ENCODE measurements at regions not wholly inside any gene's neighbourhood (a gene's known extent, or its start where the extent isn't known, plus 50 kb on each side); places are given as distances from the start of the nearest gene placed in this dataset.

- TF ChIP-seq, protein P1, sequence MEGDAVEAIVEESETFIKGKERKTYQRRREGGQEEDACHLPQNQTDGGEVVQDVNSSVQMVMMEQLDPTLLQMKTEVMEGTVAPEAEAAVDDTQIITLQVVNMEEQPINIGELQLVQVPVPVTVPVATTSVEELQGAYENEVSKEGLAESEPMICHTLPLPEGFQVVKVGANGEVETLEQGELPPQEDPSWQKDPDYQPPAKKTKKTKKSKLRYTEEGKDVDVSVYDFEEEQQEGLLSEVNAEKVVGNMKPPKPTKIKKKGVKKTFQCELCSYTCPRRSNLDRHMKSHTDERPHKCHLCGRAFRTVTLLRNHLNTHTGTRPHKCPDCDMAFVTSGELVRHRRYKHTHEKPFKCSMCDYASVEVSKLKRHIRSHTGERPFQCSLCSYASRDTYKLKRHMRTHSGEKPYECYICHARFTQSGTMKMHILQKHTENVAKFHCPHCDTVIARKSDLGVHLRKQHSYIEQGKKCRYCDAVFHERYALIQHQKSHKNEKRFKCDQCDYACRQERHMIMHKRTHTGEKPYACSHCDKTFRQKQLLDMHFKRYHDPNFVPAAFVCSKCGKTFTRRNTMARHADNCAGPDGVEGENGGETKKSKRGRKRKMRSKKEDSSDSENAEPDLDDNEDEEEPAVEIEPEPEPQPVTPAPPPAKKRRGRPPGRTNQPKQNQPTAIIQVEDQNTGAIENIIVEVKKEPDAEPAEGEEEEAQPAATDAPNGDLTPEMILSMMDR (conservative IDR thresholded peaks at IDR 0.05) = no peak
- TF ChIP-seq ZFX (IDR thresholded peaks at IDR 0.05) = no peak
- no peak overlapping the region for H3K27ac ChIP-seq
Observed at GRCh38 chr16:9567666-9568065, 476.2 kb downstream of the HAPSTR1 start.

DNA sequence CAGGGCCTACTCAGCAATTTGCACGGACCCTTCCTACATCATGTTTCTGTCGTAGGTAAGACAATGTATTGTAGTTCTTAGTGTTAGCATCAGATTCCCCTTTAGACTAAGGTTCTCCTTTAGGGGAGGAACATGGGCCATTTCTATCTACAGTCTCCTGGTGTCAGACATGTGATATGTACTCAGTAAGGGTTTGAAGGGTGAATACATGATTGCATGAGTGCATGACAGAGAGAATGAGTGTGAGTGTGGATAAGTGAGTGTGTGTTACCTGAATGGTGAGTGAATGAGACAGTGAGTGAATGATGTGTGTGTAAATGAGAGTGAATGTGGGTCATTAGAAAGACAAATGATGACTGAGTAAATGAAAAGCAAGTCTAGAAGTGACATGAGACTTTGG is 476.8 kb downstream of the HAPSTR1 start:
- no peak overlapping the region for H3K27ac ChIP-seq

GRCh38 chr16:9570521-9570920 is 479.1 kb downstream of the HAPSTR1 start:
- H3K27ac ChIP-seq = no peak overlapping the region
- TF ChIP-seq, protein P1 (conservative IDR thresholded peaks at IDR 0.05) = no peak
- no peak for TF ChIP-seq ZFX (IDR thresholded peaks at IDR 0.05)

More for the DNA sequence above, 476.8 kb downstream of the HAPSTR1 start:
- TF ChIP-seq, protein P1 (conservative IDR thresholded peaks at IDR 0.05) = no peak
- TF ChIP-seq ZFX (IDR thresholded peaks at IDR 0.05) = no peak

DNA sequence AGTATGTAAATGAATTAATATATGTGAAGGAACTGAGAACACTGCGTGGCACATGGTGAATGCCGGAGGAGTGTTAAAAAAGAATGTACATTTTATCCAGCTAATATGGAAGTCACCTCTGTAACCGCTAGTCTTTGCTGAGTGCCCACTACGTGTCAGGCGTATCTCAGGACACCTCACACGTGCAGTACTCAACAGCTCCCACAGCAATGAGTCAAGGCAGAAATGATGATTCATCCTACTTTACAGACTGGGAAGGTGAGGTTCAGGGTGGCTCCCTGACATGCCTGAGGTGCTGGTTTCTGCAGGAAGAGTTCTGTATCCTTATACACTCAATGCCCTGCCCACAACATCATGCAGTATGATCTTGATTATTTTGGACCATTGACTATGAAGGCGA is 487.0 kb downstream of the HAPSTR1 start:
- no peak for TF ChIP-seq ZFX (IDR thresholded peaks at IDR 0.05)
- TF ChIP-seq, protein P1 (conservative IDR thresholded peaks at IDR 0.05) = no peak
- no peak overlapping the region for H3K27ac ChIP-seq

DNA sequence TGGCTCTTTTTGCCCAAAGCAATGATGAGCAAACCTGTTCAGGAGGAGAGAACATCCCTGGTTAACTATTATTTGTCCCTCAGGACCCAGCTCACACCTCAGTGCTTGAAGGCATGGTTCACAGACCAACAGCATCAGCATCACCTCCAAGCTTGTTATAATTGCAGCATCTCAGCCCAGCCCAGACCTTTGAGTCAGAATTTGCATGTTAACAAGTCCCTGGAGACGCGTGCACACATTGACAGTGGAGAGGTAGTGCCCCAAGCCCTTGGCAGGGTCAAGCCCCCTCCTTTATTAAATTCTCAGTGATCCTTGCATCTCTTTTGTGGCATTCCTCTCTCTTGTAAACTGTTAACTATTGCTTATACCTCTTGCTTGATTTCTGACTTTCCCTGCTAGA is 488.6 kb downstream of the HAPSTR1 start:
- H3K27ac ChIP-seq = no peak overlapping the region
- TF ChIP-seq ZFX (IDR thresholded peaks at IDR 0.05) = no peak
- TF ChIP-seq, protein P1 (conservative IDR thresholded peaks at IDR 0.05) = no peak

- TF ChIP-seq, protein P1 (conservative IDR thresholded peaks at IDR 0.05) = no peak
- no peak for TF ChIP-seq ZFX (IDR thresholded peaks at IDR 0.05)
- H3K27ac ChIP-seq = no peak overlapping the region
Observed at GRCh38 chr16:9593440-9593839, 502.0 kb downstream of the HAPSTR1 start.

- TF ChIP-seq, protein P1 (conservative IDR thresholded peaks at IDR 0.05) = no peak
- TF ChIP-seq ZFX (IDR thresholded peaks at IDR 0.05) = no peak
- no peak overlapping the region for H3K27ac ChIP-seq
Observed at GRCh38 chr16:9594047-9594446, 502.6 kb downstream of the HAPSTR1 start.

All from C4-2B (cell line).